Activated CD8-positive, alpha-beta T cell treated with anti-CD3 and anti-CD28 coated beads for 36 hours (primary cell): ENCODE measurements at regions not wholly inside any gene's neighbourhood (a gene's known extent, or its start where the extent isn't known, plus 50 kb on each side); places are given as distances from the start of the nearest gene placed in this dataset.

Experiments used
- ATAC-seq: fragments of 200-7000 bp; cut with Tn5 transposase; one replicate; pipeline ENCODE4 v1.10.0; 2021; ENCODE audit warnings: mild to moderate bottlenecking, moderate library complexity
- CTCF ChIA-PET: fragments of 350-600 bp; sonication (Branson Sonifier 250); formaldehyde crosslinking; loops from one replicate; lab custom pipeline; 2021; ENCODE audit warnings: antibody characterized with exemption; lab: Charles Lee
- POLR2A ChIA-PET: fragments of 350-600 bp; sonication (Branson Sonifier 250); formaldehyde crosslinking; loops from one replicate; lab custom pipeline; 2021; ENCODE audit warnings: antibody characterized with exemption; lab: Charles Lee
- DNase-seq: peaks from one replicate; pipeline ENCODE4 v3.0.0-alpha.2; 2020
- H3K27ac Mint-ChIP-seq: one replicate; pipeline ENCODE4 v1.8.0; 2021; ENCODE audit warnings: mild to moderate bottlenecking, mixed read lengths
- H3K27me3 Mint-ChIP-seq: one replicate; pipeline ENCODE4 v1.8.0; 2021; ENCODE audit warnings: mixed read lengths
- H3K36me3 Mint-ChIP-seq: one replicate; pipeline ENCODE4 v1.8.0; 2021; ENCODE audit warnings: low read depth, mixed read lengths
- H3K4me1 Mint-ChIP-seq: one replicate; pipeline ENCODE4 v1.8.0; 2021; ENCODE audit warnings: low read depth, mixed read lengths
- H3K4me3 Mint-ChIP-seq: one replicate; pipeline ENCODE4 v1.8.0; 2021; ENCODE audit warnings: mild to moderate bottlenecking, moderate library complexity, mixed read lengths
- H3K9me3 Mint-ChIP-seq: one replicate; pipeline ENCODE4 v1.8.0; 2021; ENCODE audit warnings: mixed read lengths
- intact Hi-C: fragments of 100-400 bp; cut with micrococcal nuclease; formaldehyde crosslinking; loops from one replicate; pipeline ENCODE4 v1.10.0; 2022
- TF ChIP-seq, protein P1 (sequence below): fragments of 200-600 bp; IDR thresholded peaks from one replicate; pipeline ENCODE4 v1.8.0; 2022; ENCODE audit warnings: antibody characterized with exemption, mild to moderate bottlenecking

DNA sequence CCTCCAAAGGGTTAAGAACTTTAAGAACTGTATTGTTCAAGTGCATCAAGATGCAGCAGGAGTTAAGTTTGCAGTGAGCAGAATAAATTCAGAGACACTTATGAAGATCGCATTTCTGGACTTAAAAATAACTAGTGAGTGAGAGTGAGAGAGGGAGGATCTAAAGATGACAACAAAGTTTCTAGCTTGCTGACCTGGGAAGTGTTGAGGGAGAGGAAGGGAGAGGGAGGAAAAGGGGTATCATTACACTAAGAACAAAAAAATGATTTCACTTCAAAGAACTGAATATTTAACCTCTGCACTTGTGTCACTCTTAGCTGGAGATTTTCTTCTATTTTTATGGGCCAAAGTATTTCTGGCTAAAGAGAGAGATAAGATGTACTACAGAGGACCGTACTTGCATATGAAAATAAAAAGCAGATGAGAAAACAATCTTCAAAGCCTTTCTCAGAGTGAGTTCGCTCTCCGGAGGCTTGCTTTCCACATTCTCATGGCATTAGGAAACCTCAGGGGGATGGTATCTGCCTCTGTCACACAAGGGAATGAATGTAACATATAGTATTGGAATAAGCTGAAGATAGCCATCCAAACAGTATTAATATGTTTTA lies 91.4 kb upstream of the TJP1 start:
- TF ChIP-seq, protein P1, sequence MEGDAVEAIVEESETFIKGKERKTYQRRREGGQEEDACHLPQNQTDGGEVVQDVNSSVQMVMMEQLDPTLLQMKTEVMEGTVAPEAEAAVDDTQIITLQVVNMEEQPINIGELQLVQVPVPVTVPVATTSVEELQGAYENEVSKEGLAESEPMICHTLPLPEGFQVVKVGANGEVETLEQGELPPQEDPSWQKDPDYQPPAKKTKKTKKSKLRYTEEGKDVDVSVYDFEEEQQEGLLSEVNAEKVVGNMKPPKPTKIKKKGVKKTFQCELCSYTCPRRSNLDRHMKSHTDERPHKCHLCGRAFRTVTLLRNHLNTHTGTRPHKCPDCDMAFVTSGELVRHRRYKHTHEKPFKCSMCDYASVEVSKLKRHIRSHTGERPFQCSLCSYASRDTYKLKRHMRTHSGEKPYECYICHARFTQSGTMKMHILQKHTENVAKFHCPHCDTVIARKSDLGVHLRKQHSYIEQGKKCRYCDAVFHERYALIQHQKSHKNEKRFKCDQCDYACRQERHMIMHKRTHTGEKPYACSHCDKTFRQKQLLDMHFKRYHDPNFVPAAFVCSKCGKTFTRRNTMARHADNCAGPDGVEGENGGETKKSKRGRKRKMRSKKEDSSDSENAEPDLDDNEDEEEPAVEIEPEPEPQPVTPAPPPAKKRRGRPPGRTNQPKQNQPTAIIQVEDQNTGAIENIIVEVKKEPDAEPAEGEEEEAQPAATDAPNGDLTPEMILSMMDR: no peak
- no peak overlapping the region for H3K27ac Mint-ChIP-seq
- ATAC-seq: no peak
- ChIA-PET CTCF (interaction anchor here (1.1 kb wide), 1 partner anchor 12 kb away, joined by 3 read pairs; no protein-coding TSS in a partner anchor), POLR2A (no interaction called here)
- intact Hi-C loops: no loop called here
- peaks cover 8% of the 10 kb centered on the region for H3K27me3 Mint-ChIP-seq
- no peak overlapping the region for H3K4me3 Mint-ChIP-seq
- no peak for DNase-seq
- H3K4me1 Mint-ChIP-seq: no peaks in the 10 kb centered on the region
- H3K9me3 Mint-ChIP-seq: peaks cover 11% of the 10 kb centered on the region
- H3K36me3 Mint-ChIP-seq: no peaks in the 10 kb centered on the region

- CTCF ChIA-PET: no interaction called here
- Mint-ChIP-seq H3K9me3 (peaks cover 11% of the 10 kb centered on the region), H3K27me3 (peaks cover 12% of the 10 kb centered on the region), H3K27ac (no peak overlapping the region), H3K4me1 (no peaks in the 10 kb centered on the region), H3K4me3 (no peak overlapping the region), H3K36me3 (no peaks in the 10 kb centered on the region)
- TF ChIP-seq, protein P1: no peak
- ATAC-seq: no peak
- POLR2A ChIA-PET: no interaction called here
- intact Hi-C loops: no loop called here
- DNase-seq: no peak
Observed at GRCh38 chr15:29911705-29912104, 89.4 kb upstream of the TJP1 start.

- intact Hi-C loops: no loop called here
- POLR2A ChIA-PET: interaction anchor here (0.7 kb wide), 1 partner anchor 152 kb away, joined by 3 read pairs; no protein-coding TSS in a partner anchor
- peaks cover 15% of the 10 kb centered on the region for H3K27me3 Mint-ChIP-seq
Observed at GRCh38 chr15:29910068-29910467, 87.8 kb upstream of the TJP1 start.

GRCh38 chr15:29904757-29905417 lies 82.6 kb upstream of the TJP1 start:
- no peaks in the 10 kb centered on the region for H3K36me3 Mint-ChIP-seq
- no peak overlapping the region for H3K4me3 Mint-ChIP-seq
- no peak overlapping the region for H3K27ac Mint-ChIP-seq
- TF ChIP-seq, protein P1: no peak
- ChIA-PET POLR2A (no interaction called here), CTCF (no interaction called here)
- intact Hi-C loops: no loop called here
- no peaks in the 10 kb centered on the region for H3K9me3 Mint-ChIP-seq
- DNase-seq: no peak
- no peaks in the 10 kb centered on the region for H3K4me1 Mint-ChIP-seq
- ATAC-seq: no peak
- H3K27me3 Mint-ChIP-seq: peaks cover 17% of the 10 kb centered on the region

More at GRCh38 chr15:29910068-29910467, 87.8 kb upstream of the TJP1 start:
- H3K4me3 Mint-ChIP-seq: no peak overlapping the region
- TF ChIP-seq, protein P1: no peak
- H3K27ac Mint-ChIP-seq: no peak overlapping the region
- H3K36me3 Mint-ChIP-seq: no peaks in the 10 kb centered on the region
- no peak for DNase-seq
- no peak for ATAC-seq
- CTCF ChIA-PET: no interaction called here
- H3K9me3 Mint-ChIP-seq: peaks cover 11% of the 10 kb centered on the region
- no peaks in the 10 kb centered on the region for H3K4me1 Mint-ChIP-seq

DNA sequence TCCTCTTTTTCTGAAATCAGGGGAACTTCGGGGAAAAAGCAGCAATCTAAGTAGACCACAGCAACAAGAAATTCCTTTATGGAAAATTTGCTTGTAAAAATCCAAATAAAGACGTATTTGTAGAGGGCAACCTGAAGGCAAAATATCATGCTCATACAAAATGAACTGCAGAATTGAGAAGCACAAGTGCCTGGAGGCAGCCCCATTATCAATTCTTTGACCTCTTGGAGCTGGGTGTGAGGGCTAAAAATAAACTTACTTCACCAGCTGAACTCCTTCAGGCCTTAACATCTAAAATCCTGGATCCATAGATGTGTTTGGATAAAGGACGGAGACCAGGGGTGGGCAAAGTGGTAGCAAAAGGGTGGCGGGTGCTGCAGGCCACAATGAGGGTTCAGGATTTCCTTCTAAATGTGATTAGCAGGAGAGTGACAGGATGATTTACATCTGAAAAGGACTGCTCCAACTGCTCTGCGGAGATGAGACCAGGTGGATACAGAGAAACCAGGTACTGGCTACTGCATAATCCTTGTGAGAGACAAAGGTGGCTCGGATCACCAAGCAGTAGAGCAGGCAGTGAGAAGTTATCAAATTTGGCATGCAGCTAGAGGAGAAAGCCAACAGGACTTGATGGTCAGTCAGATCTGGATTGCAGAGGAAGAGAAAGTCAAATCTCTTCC lies 81.7 kb upstream of the TJP1 start:
- intact Hi-C loops: no loop called here
- H3K9me3 Mint-ChIP-seq: no peaks in the 10 kb centered on the region
- peaks cover 17% of the 10 kb centered on the region for H3K27me3 Mint-ChIP-seq
- H3K36me3 Mint-ChIP-seq: no peaks in the 10 kb centered on the region
- H3K4me1 Mint-ChIP-seq: no peaks in the 10 kb centered on the region
- ChIA-PET POLR2A (no interaction called here), CTCF (no interaction called here)
- H3K4me3 Mint-ChIP-seq: no peak overlapping the region
- TF ChIP-seq, protein P1: no peak
- DNase-seq (no peak), ATAC-seq (no peak)
- no peak overlapping the region for H3K27ac Mint-ChIP-seq
